ENCODE measurements at regions not wholly inside any gene's neighbourhood (a gene's known extent, or its start where the extent isn't known, plus 50 kb on each side); places are given as distances from the start of the nearest gene placed in this dataset.

- DNase-seq: no peak
- no peak overlapping the region for H3K9ac ChIP-seq (ENCODE audit: low read length in 3 of 3)
- no peak for TF ChIP-seq CTCF (IDR thresholded peaks at IDR 0.05; ENCODE audit: borderline replicate concordance, extremely low read depth, insufficient read depth)
- no peaks in the 10 kb centered on the region for H3K36me3 ChIP-seq (ENCODE audit: control insufficient read depth in 2 of 3, insufficient read depth in 3 of 3, low read length in 3 of 3)
- no peak overlapping the region for H3K27ac ChIP-seq (ENCODE audit: low read depth in 2 of 2, low read length in 2 of 2)
- intact Hi-C loops (cut with DNase I): no loop called here
- H3K27me3 ChIP-seq (ENCODE audit: control insufficient read depth, insufficient read depth, low read length): no peaks in the 10 kb centered on the region
- FAIRE-seq: no peak
- H3K4me1 ChIP-seq (ENCODE audit: control insufficient read depth in 2 of 3, insufficient read depth in 2 of 3, low read depth in 1 of 3, low read length in 3 of 3): no peaks in the 10 kb centered on the region
- no peaks in the 10 kb centered on the region for H3K9me3 ChIP-seq (ENCODE audit: control insufficient read depth in 2 of 3, insufficient read depth in 1 of 3, low read length in 3 of 3)
- H3K4me3 ChIP-seq (ENCODE audit: low read length in 3 of 3): no peak overlapping the region
Observed at GRCh38 chr2:49831698-49832367, 677.5 kb upstream of the FSHR start.

GRCh38 chr2:49830846-49831245, 676.5 kb upstream of the FSHR start:
- no peaks in the 10 kb centered on the region for H3K9me3 ChIP-seq (ENCODE audit: control insufficient read depth in 2 of 3, insufficient read depth in 1 of 3, low read length in 3 of 3)
- H3K4me3 ChIP-seq (ENCODE audit: low read length in 3 of 3): no peak overlapping the region
- H3K27ac ChIP-seq (ENCODE audit: low read depth in 2 of 2, low read length in 2 of 2): no peak overlapping the region
- H3K36me3 ChIP-seq (ENCODE audit: control insufficient read depth in 2 of 3, insufficient read depth in 3 of 3, low read length in 3 of 3): no peaks in the 10 kb centered on the region
- intact Hi-C loops (cut with DNase I): no loop called here
- FAIRE-seq (no peak), DNase-seq (peak in 2 of 5 donors; percentile 12 to 32)
- H3K9ac ChIP-seq (ENCODE audit: low read length in 3 of 3): no peak overlapping the region
- no peak for TF ChIP-seq CTCF (IDR thresholded peaks at IDR 0.05; ENCODE audit: borderline replicate concordance, extremely low read depth, insufficient read depth)
- no peaks in the 10 kb centered on the region for H3K27me3 ChIP-seq (ENCODE audit: control insufficient read depth, insufficient read depth, low read length)
- no peaks in the 10 kb centered on the region for H3K4me1 ChIP-seq (ENCODE audit: control insufficient read depth in 2 of 3, insufficient read depth in 2 of 3, low read depth in 1 of 3, low read length in 3 of 3)

GRCh38 chr2:49827366-49827765, 673.1 kb upstream of the FSHR start:
- Histone ChIP-seq H3K27me3 (ENCODE audit: control insufficient read depth, insufficient read depth, low read length) (no peaks in the 10 kb centered on the region), H3K9me3 (ENCODE audit: control insufficient read depth in 2 of 3, insufficient read depth in 1 of 3, low read length in 3 of 3) (no peaks in the 10 kb centered on the region), H3K9ac (ENCODE audit: low read length in 3 of 3) (no peak overlapping the region), H3K27ac (ENCODE audit: low read depth in 2 of 2, low read length in 2 of 2) (no peak overlapping the region), H3K4me1 (ENCODE audit: control insufficient read depth in 2 of 3, insufficient read depth in 2 of 3, low read depth in 1 of 3, low read length in 3 of 3) (no peaks in the 10 kb centered on the region), H3K4me3 (ENCODE audit: low read length in 3 of 3) (no peak overlapping the region), H3K36me3 (ENCODE audit: control insufficient read depth in 2 of 3, insufficient read depth in 3 of 3, low read length in 3 of 3) (no peaks in the 10 kb centered on the region)
- intact Hi-C loops (cut with DNase I): no loop called here
- FAIRE-seq (no peak), DNase-seq (no peak)
- TF ChIP-seq CTCF (IDR thresholded peaks at IDR 0.05; ENCODE audit: borderline replicate concordance, extremely low read depth, insufficient read depth): no peak

- no peak overlapping the region for H3K9ac ChIP-seq (ENCODE audit: low read length in 3 of 3)
- DNase-seq (no peak), FAIRE-seq (no peak)
- no peaks in the 10 kb centered on the region for H3K36me3 ChIP-seq (ENCODE audit: control insufficient read depth in 2 of 3, insufficient read depth in 3 of 3, low read length in 3 of 3)
- H3K27ac ChIP-seq (ENCODE audit: low read depth in 2 of 2, low read length in 2 of 2): no peak overlapping the region
- intact Hi-C loops (cut with DNase I): no loop called here
- no peak for TF ChIP-seq CTCF (IDR thresholded peaks at IDR 0.05; ENCODE audit: borderline replicate concordance, extremely low read depth, insufficient read depth)
- no peaks in the 10 kb centered on the region for H3K27me3 ChIP-seq (ENCODE audit: control insufficient read depth, insufficient read depth, low read length)
- no peaks in the 10 kb centered on the region for H3K4me1 ChIP-seq (ENCODE audit: control insufficient read depth in 2 of 3, insufficient read depth in 2 of 3, low read depth in 1 of 3, low read length in 3 of 3)
- no peak overlapping the region for H3K4me3 ChIP-seq (ENCODE audit: low read length in 3 of 3)
- H3K9me3 ChIP-seq (ENCODE audit: control insufficient read depth in 2 of 3, insufficient read depth in 1 of 3, low read length in 3 of 3): no peaks in the 10 kb centered on the region
Observed at GRCh38 chr2:49813208-49813607, 658.9 kb upstream of the FSHR start.
